HG02642 (cell line): ENCODE measurements at regions not wholly inside any gene's neighbourhood (a gene's known extent, or its start where the extent isn't known, plus 50 kb on each side); places are given as distances from the start of the nearest gene placed in this dataset.

Experiments used
- ATAC-seq: cut with Tn5 transposase; IDR thresholded peaks from one replicate; pipeline ENCODE4 v1.9.1; 2021; ENCODE audit warnings: mild to moderate bottlenecking; ENCODE audit not compliant: unreplicated experiment, poor library complexity

DNA sequence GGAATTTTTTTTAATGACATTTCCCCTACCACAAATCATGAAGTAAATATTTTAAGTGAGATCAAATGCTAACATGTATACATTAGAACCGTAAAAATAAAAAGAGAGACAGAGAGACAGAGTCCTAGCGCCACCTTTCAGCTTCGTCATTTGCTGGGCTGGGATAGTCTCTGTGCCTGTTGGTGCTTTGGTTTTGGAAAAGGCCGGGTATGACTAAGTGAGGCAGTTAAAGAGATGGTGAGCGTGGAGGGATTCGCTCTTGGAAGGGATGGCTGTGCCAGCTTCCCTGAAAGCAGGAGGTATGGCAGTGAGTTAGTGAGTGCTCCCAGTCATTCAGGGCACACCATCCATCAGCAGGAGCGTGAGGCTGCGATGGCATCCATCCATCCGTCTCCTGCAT lies 729.6 kb upstream of the WWC1 start:
- ATAC-seq: no peak

DNA sequence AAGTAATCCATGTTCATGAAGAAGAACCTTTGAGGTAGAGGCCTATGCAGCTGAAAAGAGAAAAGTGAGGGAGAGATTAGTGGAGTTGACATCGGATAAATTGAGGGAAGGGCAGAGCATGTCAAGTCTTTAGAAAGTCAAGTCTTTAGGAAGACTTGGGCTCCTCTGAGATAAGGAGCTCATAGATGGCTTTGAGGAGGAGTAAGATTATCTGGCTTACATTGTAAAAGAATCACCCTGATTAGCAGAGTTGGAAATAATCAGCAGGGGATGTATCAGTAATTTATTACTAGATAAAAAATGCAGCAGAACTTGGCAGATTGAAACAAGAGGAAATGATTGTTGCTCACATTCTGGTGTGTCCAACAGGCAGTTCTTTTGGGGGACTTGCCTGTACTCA lies 727.2 kb upstream of the WWC1 start:
- no peak for ATAC-seq

- no peak for ATAC-seq
These were observed 726.1 kb upstream of the WWC1 start for GRCh38 chr5:167565189-167565954.

DNA sequence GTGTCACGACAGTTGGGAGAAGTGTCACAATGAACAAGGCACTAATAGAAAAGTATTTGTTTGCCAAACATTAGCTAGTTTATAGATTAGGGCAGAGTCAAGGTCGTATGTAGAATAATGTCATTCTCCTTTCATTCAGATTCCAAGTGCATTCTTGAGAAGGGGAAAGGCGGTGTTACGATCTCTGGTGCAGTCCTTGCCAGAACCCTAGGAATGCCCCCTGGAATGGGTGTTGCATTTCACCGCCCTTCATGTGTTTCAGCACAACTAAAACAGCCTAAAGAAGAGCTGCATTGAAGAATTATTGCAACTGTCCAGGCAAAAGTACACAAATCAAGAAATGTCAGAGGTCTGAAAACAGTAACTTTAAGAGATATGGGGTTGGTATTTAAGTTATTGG lies 721.0 kb upstream of the WWC1 start:
- no peak for ATAC-seq

- ATAC-seq: no peak
These were observed 719.6 kb upstream of the WWC1 start for GRCh38 chr5:167571824-167572223.

DNA sequence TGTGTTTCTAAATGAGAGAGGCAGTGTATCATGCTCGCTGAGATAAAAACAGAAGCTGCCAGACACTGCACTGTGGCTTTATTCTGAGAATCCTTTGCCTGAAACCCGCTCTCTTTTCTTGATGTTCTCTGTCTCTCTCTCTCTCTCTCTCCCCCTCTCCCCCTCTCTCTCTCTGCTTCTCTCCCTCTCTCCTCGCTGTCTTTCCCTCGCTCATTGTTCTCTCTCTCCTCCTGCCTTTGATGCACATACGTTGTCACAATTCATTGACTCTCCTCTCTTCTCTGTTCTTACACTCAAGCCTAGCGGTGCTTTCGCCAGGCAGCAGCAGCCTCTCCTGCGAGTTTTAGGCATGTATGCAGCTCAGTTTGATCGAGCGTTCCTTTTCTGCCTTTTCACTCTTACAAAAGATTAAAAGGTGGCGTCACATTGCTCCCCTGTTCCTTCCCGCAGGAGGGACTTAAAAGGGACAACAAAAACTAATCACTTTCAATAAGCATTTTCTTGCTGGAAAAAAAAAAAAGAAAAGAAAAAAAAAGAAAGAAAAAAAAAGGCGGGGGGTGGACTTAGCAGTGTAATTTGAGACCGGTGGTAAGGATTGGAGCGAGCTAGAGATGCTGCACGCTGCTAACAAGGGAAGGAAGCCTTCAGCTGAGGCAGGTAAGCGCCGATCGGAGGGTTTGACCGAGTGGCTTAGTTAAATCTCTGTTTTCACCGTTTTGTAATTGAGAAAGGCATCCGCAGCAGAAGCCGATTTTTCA lies 717.9 kb upstream of the WWC1 start:
- no peak for ATAC-seq

DNA sequence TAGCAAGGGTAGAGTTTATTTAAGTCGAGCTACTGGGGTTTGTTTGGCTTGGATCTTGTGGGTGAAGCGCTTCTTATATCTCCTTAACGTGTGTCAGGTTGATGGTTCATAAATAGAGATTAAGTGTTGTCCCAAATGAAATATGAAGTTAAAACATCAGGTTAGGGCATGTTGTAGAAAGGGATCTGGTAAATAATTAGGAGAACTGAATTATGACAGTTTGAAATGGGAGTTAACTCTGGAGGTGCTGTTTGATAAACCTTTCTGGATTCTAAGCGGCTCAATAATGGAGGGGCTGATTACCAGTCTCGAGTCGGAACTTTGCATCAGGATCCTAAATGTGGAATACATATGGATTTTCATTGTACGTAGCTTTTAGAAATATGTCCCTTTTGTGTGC lies 717.0 kb upstream of the WWC1 start:
- no peak for ATAC-seq

GRCh38 chr5:167575330-167575729 lies 716.1 kb upstream of the WWC1 start:
- ATAC-seq: no peak

DNA sequence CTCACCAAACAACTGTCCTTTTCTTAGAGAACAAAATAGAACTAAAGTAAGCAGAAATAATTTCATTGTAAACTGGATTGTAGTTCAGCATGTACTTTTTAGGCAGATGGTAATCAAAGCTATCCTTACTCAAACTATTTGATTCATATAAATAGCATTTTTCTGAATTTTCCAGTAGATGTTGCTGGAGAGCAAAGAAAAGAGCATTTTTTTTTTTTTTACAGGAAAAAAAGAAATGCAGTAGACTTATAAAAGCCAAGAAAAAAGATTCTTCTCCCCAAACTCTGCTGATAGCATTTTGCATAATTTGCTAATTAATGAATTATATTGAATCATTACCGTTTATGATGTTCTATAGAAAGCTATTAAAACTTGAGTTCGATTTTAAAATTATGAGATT lies 715.3 kb upstream of the WWC1 start:
- ATAC-seq: no peak

- no peak for ATAC-seq
These were observed 714.5 kb upstream of the WWC1 start for GRCh38 chr5:167576897-167577296.

DNA sequence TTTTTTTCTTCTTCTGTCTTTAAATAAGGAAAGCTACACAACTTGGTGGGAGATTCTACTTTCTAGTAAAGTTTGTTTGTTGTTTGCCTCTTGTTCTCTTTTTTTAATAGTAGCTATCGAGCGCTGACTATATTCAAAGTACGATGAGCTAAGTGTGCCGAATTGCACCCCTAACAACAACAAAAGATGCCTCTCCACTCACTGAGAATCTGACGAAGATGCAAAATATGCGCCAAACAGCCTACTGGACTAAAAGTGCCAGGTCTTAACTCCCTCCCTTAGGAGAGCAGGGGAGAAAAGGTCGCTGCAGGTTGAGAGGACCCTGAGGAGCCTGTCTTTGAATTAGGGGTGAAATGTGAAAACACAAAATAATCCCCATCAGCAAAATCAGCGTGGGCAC lies 713.8 kb upstream of the WWC1 start:
- ATAC-seq: no peak

DNA sequence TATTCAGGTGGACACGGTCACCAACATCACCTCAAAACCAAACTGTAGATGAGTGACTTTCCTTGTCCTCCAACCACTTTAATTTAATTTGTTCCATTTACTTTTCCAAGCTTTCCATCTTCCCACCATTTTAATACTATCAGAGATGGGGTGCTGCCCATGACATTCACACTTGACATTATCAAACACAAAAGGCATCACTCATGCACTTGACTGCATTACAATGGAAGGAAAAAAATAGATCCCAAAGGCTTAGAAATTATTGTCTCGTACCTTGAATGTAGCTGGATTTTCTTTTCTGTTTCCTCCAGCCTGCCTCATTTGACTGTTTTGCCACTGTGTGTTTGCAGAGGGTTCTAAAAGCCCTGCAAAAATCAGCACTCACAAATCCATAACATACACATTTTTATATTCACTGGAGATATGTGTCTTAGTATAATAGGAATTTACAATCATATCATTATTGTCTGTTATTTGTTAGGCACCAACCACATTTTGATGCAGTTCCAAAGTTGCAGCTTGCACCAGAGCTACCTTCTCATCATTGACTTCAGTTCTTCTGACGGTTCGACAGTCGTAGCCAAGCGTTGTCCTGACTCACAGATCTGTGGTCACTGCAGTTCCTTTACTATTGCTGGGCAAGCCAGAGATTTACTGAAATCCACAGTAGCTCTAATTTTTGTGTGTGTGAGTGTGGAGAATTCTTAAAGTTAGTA lies 712.3 kb upstream of the WWC1 start:
- no peak for ATAC-seq

- no peak for ATAC-seq
These were observed 711.8 kb upstream of the WWC1 start for GRCh38 chr5:167579693-167580055.

GRCh38 chr5:167580608-167581007 lies 710.8 kb upstream of the WWC1 start:
- ATAC-seq: no peak

GRCh38 chr5:167582283-167582682 lies 709.2 kb upstream of the WWC1 start:
- no peak for ATAC-seq

DNA sequence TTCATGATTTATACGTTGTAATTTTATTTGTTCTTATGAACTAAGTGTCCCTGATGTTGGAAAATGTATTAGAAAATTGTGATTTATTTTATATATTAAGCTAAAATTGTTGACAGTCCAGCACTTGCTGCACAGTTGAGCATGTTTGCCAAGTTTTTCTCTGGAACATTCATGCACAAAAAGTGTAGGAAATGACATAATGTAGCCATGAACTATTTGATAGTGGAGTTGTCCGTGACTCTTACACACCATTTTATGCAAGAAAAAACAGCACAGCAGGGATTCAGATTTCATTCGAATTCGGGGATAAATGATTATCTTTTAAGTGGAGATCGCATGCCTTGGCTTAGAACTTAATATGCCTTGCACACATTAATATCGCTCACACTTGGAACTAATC lies 708.6 kb upstream of the WWC1 start:
- no peak for ATAC-seq

- no peak for ATAC-seq
These were observed 706.3 kb upstream of the WWC1 start for GRCh38 chr5:167585184-167585583.

- ATAC-seq: no peak
These were observed 703.5 kb upstream of the WWC1 start for GRCh38 chr5:167587772-167588437.

DNA sequence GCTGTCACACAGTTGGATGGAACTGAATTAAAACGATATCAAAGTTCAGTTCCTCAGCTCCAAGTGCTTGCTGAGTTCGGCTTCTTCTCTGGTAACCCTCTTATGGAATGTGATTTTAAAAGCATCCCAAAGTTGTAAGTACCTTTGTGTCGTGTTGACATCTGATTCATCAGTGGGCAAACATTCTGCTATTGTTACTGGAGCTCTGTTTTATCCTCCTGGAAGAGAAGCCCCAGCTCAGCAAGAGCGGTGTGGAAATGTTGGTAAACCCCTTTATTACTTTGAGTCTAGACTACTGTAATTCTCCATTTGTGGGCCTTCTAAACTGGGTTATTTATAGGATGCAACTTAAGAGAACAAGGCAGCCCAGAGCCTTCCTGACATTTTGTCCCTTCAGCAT lies 699.3 kb upstream of the WWC1 start:
- no peak for ATAC-seq

DNA sequence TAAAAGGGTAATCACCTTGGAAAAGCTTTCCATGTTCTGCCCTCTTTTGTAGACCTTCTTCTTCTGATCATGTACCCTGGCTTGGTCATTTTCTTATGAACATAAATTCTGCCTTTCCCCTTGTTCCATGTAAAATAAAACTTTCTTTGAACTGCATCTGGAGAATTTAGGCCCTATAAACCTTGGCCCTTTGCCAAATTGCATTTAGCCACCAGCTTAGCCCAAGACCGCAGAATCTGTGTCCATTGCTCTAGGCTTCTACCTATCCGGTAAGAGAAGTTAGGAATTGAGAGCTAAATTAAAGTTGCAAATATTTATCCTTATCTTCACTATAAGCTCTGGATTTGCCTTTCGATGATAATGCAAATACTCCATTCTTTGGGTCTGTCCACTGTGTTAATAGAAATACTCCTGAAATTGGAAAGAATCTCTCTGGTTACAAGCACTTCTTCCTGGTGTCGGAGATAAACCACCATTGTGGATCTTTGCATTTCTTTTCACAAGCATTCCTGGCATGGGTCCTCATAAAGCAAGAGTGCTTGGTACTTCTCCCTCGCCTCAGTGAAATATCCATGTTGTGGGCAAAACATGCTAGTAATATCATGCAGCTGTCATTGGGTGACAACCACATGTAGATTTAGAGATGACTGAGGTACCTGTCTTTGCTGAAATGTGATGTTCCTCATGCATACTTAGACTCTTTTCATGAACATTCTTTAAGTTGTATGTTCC lies 698.0 kb upstream of the WWC1 start:
- no peak for ATAC-seq
